ENCODE measurements at regions not wholly inside any gene's neighbourhood (a gene's known extent, or its start where the extent isn't known, plus 50 kb on each side); places are given as distances from the start of the nearest gene placed in this dataset.

DNA sequence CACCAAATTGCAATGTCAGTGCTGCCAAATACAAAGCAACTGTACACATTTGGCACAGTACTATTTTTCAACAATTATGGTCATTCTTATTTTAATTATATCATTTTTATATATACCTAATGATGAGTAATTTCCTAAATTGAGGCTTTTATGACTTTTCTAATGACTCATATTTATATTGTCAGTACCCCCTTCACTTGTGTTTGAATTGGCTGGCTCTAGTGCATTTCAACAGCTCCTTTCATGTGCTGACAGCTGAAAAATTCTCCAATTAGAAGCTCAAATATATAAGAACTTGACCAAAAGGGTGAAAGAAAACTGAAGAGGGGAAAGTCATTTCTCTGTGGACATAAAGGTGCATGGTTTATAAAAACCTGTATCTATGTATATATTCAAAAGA, 263.3 kb downstream of the SLITRK1 start:
- H3K27ac ChIP-seq, result no peak overlapping the region
- TF ChIP-seq, protein P1, sequence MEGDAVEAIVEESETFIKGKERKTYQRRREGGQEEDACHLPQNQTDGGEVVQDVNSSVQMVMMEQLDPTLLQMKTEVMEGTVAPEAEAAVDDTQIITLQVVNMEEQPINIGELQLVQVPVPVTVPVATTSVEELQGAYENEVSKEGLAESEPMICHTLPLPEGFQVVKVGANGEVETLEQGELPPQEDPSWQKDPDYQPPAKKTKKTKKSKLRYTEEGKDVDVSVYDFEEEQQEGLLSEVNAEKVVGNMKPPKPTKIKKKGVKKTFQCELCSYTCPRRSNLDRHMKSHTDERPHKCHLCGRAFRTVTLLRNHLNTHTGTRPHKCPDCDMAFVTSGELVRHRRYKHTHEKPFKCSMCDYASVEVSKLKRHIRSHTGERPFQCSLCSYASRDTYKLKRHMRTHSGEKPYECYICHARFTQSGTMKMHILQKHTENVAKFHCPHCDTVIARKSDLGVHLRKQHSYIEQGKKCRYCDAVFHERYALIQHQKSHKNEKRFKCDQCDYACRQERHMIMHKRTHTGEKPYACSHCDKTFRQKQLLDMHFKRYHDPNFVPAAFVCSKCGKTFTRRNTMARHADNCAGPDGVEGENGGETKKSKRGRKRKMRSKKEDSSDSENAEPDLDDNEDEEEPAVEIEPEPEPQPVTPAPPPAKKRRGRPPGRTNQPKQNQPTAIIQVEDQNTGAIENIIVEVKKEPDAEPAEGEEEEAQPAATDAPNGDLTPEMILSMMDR (conservative IDR thresholded peaks at IDR 0.05), result no peak

DNA sequence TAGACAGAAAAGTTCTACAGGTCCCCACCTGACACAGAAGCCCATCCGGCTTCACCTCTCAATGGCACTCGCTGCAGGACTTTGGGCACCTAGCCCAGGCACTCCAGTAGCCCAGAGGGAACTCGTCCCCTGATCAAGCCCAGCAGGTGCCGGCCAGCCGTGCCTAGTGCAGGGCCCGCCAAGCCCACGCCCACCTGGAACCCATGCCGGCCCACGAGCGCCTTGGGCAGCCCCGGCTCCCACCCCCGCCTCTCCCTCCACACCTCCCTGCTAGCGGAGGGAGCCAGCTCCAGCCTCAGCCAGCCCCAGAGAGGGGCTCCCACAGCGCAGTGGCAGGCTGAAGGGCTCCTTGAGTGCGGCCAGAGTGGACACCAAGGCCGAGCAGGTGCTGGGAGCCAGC, 268.8 kb downstream of the SLITRK1 start:
- TF ChIP-seq, protein P1 (conservative IDR thresholded peaks at IDR 0.05), result no peak
- TF ChIP-seq ZFX (IDR thresholded peaks at IDR 0.05), result no peak
- H3K27ac ChIP-seq, result no peak overlapping the region

DNA sequence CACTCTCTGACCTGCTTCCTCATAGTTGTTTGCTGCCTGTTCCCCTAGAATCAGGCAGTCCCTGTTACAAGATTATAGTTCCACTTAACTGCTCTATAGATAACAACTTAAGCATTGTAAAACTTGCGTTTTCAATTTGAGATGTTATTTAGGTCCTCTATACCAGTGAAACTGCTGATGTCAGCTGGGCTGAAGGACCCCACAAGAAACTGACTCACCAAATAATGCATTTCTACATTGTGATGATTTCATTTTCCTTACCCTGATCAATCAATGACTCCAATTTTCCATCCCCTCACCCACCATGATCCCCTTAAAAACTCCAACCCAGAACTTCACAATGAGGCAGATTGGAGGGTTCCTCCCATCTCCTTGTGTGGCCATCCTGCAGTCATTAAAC, 280.7 kb downstream of the SLITRK1 start:
- TF ChIP-seq, protein P1 (conservative IDR thresholded peaks at IDR 0.05), result no peak
- no peak for TF ChIP-seq ZFX (IDR thresholded peaks at IDR 0.05)
- no peak overlapping the region for H3K27ac ChIP-seq

DNA sequence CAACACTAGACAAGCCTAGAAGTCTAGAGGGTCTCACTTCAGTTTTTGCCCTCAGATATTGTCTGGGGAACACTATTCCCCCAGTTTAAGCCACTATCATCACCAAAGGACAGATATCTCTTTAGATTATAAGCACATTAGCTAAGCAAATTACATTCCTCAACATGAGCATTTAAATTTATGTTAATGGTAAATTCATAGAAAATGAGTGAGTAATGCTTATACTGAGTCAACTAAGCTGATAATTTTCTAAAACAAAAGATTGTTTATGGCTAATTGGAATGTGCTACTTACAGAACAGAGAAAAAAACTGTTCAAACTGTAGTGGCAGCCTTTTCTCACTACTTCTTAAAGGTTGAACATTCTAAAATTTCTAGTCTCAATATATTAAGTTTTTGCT, 290.2 kb downstream of the SLITRK1 start:
- TF ChIP-seq, protein P1 (conservative IDR thresholded peaks at IDR 0.05), result no peak
- TF ChIP-seq ZFX (IDR thresholded peaks at IDR 0.05), result no peak

DNA sequence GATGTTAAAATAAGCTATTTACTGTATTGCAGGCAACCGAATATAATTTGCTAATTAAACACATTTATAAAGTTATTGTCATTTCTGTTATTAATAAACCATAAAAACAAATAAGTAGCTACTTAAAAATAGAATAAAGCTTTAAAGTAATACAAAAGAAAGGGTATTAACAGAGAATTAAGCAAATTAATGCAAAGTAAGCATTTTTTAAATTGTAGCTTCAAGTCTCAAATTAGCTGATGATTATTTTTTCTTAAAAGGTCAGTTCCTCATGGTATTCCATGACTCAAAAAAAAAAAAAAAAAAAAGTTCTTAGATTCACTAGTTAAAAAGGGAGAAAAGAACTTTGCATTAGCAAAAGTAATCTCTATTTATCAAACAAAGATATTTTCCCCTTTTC, 292.5 kb downstream of the SLITRK1 start:
- no peak for TF ChIP-seq ZFX (IDR thresholded peaks at IDR 0.05)
- TF ChIP-seq, protein P1 (conservative IDR thresholded peaks at IDR 0.05), result no peak
- no peak overlapping the region for H3K27ac ChIP-seq

More for the DNA sequence above, 290.2 kb downstream of the SLITRK1 start:
- no peak overlapping the region for H3K27ac ChIP-seq

DNA sequence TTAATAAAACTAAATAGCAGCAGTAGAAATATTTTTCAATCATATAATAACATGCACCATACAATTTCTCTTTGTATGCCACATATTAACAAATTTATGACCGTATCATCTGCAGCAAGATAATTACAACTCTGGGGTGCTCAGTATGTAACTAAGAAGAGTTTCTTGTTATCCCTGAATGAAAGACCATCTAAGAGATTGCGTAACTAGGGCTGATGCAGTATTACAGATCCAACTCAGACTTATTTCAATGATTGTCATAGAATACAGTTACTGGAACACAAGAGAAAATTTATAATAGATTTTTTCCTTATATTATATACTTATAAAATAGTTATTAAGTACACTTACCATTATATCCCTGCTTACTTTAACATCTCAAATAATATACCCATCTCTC, 305.1 kb downstream of the SLITRK1 start:
- TF ChIP-seq, protein P1 (conservative IDR thresholded peaks at IDR 0.05), result no peak
- no peak for TF ChIP-seq ZFX (IDR thresholded peaks at IDR 0.05)
- H3K27ac ChIP-seq, result no peak overlapping the region

DNA sequence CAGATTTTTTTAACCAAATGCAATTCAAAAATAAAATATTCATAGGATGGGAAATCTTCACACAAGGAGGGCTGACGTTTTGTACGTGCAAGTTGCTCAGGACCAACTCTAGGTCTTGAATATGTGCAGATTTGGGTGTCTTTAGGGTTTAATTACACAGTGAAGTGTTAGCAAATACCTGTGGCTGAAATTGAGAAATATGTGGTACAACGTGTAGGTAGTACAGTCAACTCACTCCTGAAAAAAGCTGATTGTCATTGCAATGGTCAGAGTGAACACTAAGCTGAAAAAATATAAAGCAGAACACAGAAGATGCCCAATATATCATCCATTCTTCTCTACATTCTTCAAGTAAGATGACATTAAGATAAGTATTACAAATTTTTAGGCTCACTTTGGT, 314.3 kb downstream of the SLITRK1 start:
- TF ChIP-seq ZFX (IDR thresholded peaks at IDR 0.05), result no peak
- TF ChIP-seq, protein P1 (conservative IDR thresholded peaks at IDR 0.05), result no peak
- no peak overlapping the region for H3K27ac ChIP-seq
